ENCODE measurements at regions not wholly inside any gene's neighbourhood (a gene's known extent, or its start where the extent isn't known, plus 50 kb on each side); places are given as distances from the start of the nearest gene placed in this dataset.

DNA sequence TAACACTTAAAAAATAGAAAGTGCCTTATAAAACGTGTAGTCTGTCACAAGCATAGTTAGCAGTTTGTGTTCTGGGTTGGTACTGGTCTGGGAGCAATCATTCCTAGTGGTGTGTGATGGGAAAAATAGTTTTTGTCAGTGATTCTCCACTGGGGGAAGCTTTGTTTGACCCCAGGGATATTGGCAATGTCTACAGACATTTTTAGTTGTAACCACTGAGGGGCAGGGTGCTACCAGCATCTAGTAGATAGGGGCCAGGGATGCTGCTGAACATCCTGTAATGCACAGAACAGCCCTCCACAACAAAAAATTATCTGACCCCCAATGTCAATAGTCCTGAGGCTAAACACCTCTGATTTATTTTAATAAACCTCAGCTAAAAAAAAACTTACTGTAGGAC lies 51.6 kb upstream of the CREB5 start:
- Histone ChIP-seq H3K9ac (ENCODE audit: low read depth, low read length) (no peak overlapping the region), H2BK20ac (ENCODE audit: low read depth, low read length) (0 out of 2 replicates have a peak overlapping the region, but pooled peaks have one; percentile 43), H2AFZ (replicated peaks; ENCODE audit: low read length, poor library complexity) (no peak overlapping the region), H2BK120ac (ENCODE audit: low read depth, low read length) (no peak overlapping the region), H2AK9ac (replicated peaks; ENCODE audit: low read depth, low read length, poor library complexity) (no peak overlapping the region), H3K27me3 (ENCODE audit: control insufficient read depth, insufficient read depth, low read length) (no peaks in the 10 kb centered on the region; the same call in 1 of the 2 replicates), H3K9me3 (ENCODE audit: control insufficient read depth, insufficient read depth, low read length) (0 out of 2 replicates have a peak, but pooled peaks cover 2% of the 10 kb centered on the region), H2BK15ac (ENCODE audit: low read depth, low read length) (peak overlapping the region; percentile 55; the same call in 1 of the 3 replicates), H2BK5ac (ENCODE audit: low read depth, low read length, poor library complexity, severe bottlenecking) (no peak overlapping the region), H3K4me1 (ENCODE audit: control insufficient read depth, insufficient read depth, low read length) (peaks cover 6% of the 10 kb centered on the region), H4K20me1 (ENCODE audit: insufficient read depth, low read length) (no peaks in the 10 kb centered on the region), H3K79me1 (ENCODE audit: low read depth in 1 of 2, low read length in 2 of 2) (no peaks in the 10 kb centered on the region), H3K4ac (ENCODE audit: low read depth, low read length) (no peak overlapping the region), H3K23ac (ENCODE audit: low read depth, low read length) (no peak overlapping the region), H2AK5ac (ENCODE audit: low read depth, low read length) (no peak overlapping the region), H4K5ac (ENCODE audit: low read depth, low read length) (no peak overlapping the region), H3K9me1 (ENCODE audit: insufficient read depth, low read length) (peaks cover 5% of the 10 kb centered on the region), H3K36me3 (ENCODE audit: control insufficient read depth, insufficient read depth, low read length) (no peaks in the 10 kb centered on the region), H4K91ac (ENCODE audit: insufficient read depth, low read depth, low read length) (no peak overlapping the region), H3K56ac (ENCODE audit: extremely low read depth, insufficient read depth, low read length) (no peak overlapping the region), H3K18ac (ENCODE audit: low read depth, low read length) (peak overlapping the region; percentile 39; the same call in 1 of the 2 replicates), H4K8ac (ENCODE audit: low read depth in 2 of 2, low read length in 2 of 2) (no peak overlapping the region), H3K4me2 (ENCODE audit: low read depth, low read length) (no peak overlapping the region), H3K4me3 (ENCODE audit: insufficient read depth, low read depth, low read length) (no peak overlapping the region), H3K27ac (ENCODE audit: insufficient read depth, low read length) (no peak overlapping the region), H3K14ac (replicated peaks; ENCODE audit: low read depth, low read length) (no peak overlapping the region)
- dilution Hi-C loops (cut with HindIII; ENCODE audit: low sequenced_read_pairs, unreplicated experiment) (no loop called here), intact Hi-C loops (cut with micrococcal nuclease) (no loop called here), in situ Hi-C loops (cut with MboI; ENCODE audit: low sequenced_read_pairs) (no loop called here)
- CTCF ChIA-PET = no interaction called here
- ATAC-seq (ENCODE audit: low read depth) (no peak), DNase-seq (no peak)
- POLR2A ChIA-PET (ENCODE audit: unreplicated experiment) = no interaction called here
- WGBS, 2 experiments (ENCODE audit: extremely low coverage in 2 of 2, insufficient read length in 1 of 2) = 100% methylated on average over 1 of the region's 1 CpG; no CpG with 5 or more reads in 1 of the 2 experiments
- TF ChIP-seq BHLHE40 (IDR thresholded peaks at IDR 0.05; ENCODE audit: low read depth, low read length) (no peak), MXI1 (IDR thresholded peaks at IDR 0.05; ENCODE audit: borderline replicate concordance, low read depth, low read length) (no peak), MAFK (IDR thresholded peaks at IDR 0.05; ENCODE audit: low read depth, low read length) (no peak), FOS (IDR thresholded peaks at IDR 0.05; ENCODE audit: low read depth, low read length) (no peak), CEBPB (IDR thresholded peaks at IDR 0.05; ENCODE audit: low read depth, low read length) (no peak), CHD1 (IDR thresholded peaks at IDR 0.05; ENCODE audit: low read depth, low read length) (no peak), SMC3 (IDR thresholded peaks at IDR 0.05; ENCODE audit: low read depth, low read length) (no peak), RCOR1 (IDR thresholded peaks at IDR 0.05; ENCODE audit: insufficient replicate concordance, low read length) (no peak), NFE2L2 (IDR thresholded peaks at IDR 0.05; ENCODE audit: low read depth, low read length) (no peak), MAZ (IDR thresholded peaks at IDR 0.05; ENCODE audit: borderline replicate concordance, low read depth, low read length) (no peak), POLR2A (IDR thresholded peaks at IDR 0.05; ENCODE audit: low read depth, low read length) (no peak)
- TF ChIP-seq, protein P1, sequence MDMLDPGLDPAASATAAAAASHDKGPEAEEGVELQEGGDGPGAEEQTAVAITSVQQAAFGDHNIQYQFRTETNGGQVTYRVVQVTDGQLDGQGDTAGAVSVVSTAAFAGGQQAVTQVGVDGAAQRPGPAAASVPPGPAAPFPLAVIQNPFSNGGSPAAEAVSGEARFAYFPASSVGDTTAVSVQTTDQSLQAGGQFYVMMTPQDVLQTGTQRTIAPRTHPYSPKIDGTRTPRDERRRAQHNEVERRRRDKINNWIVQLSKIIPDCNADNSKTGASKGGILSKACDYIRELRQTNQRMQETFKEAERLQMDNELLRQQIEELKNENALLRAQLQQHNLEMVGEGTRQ (IDR thresholded peaks at IDR 0.05; ENCODE audit: low read depth, low read length) = no peak
- TF ChIP-seq, protein P2, sequence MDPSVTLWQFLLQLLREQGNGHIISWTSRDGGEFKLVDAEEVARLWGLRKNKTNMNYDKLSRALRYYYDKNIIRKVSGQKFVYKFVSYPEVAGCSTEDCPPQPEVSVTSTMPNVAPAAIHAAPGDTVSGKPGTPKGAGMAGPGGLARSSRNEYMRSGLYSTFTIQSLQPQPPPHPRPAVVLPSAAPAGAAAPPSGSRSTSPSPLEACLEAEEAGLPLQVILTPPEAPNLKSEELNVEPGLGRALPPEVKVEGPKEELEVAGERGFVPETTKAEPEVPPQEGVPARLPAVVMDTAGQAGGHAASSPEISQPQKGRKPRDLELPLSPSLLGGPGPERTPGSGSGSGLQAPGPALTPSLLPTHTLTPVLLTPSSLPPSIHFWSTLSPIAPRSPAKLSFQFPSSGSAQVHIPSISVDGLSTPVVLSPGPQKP (IDR thresholded peaks at IDR 0.05; ENCODE audit: borderline replicate concordance, low read depth, low read length) = no peak
- BruUV-seq (replicated peaks) = no TSS peak

Measured in IMR-90 (cell line).